HG02884 (cell line): ENCODE measurements at regions not wholly inside any gene's neighbourhood (a gene's known extent, or its start where the extent isn't known, plus 50 kb on each side); places are given as distances from the start of the nearest gene placed in this dataset.
"Not testable (repeated sequence)": the region's sequence is repeated elsewhere in the genome, so short reads cannot be mapped to it uniquely, and the experiment has no call there.

Source experiments
- ATAC-seq: cut with Tn5 transposase; IDR thresholded peaks from one replicate; pipeline ENCODE4 v1.9.1; 2021; ENCODE audit warnings: mild to moderate bottlenecking, moderate library complexity; ENCODE audit not compliant: unreplicated experiment

GRCh38 chr5:1958211-1959010 lies 75.7 kb upstream of the IRX4 start:
- no peak for ATAC-seq

- no peak for ATAC-seq
Observed at GRCh38 chr5:1955586-1955985, 72.9 kb upstream of the IRX4 start.

GRCh38 chr5:1953710-1954109 lies 71.0 kb upstream of the IRX4 start:
- ATAC-seq: not testable (repeated sequence)

GRCh38 chr5:1952444-1953099 lies 69.8 kb upstream of the IRX4 start:
- no peak for ATAC-seq

GRCh38 chr5:1952021-1952420 lies 69.3 kb upstream of the IRX4 start:
- ATAC-seq: no peak

GRCh38 chr5:1951165-1951816 lies 68.6 kb upstream of the IRX4 start:
- ATAC-seq: no peak

- ATAC-seq: no peak
Observed at GRCh38 chr5:1950708-1951103, 68.0 kb upstream of the IRX4 start.

GRCh38 chr5:1950096-1950707 lies 67.5 kb upstream of the IRX4 start:
- ATAC-seq: no peak

GRCh38 chr5:1949253-1949652 lies 66.5 kb upstream of the IRX4 start:
- ATAC-seq: no peak

GRCh38 chr5:1948663-1949191 lies 66.0 kb upstream of the IRX4 start:
- ATAC-seq: no peak

GRCh38 chr5:1948111-1948510 lies 65.4 kb upstream of the IRX4 start:
- ATAC-seq: no peak

GRCh38 chr5:1946776-1947175 lies 64.1 kb upstream of the IRX4 start:
- no peak for ATAC-seq

- ATAC-seq: no peak
Observed at GRCh38 chr5:1946122-1946677, 63.5 kb upstream of the IRX4 start.

GRCh38 chr5:1945606-1946005 lies 62.9 kb upstream of the IRX4 start:
- no peak for ATAC-seq

- ATAC-seq: no peak
Observed at GRCh38 chr5:1944408-1944807, 61.7 kb upstream of the IRX4 start.

GRCh38 chr5:1943481-1943880 lies 60.8 kb upstream of the IRX4 start:
- ATAC-seq: no peak

GRCh38 chr5:1942630-1943029 lies 59.9 kb upstream of the IRX4 start:
- no peak for ATAC-seq

- ATAC-seq: no peak
Observed at GRCh38 chr5:1942158-1942557, 59.4 kb upstream of the IRX4 start.

- ATAC-seq: no peak
Observed at GRCh38 chr5:1939256-1939655, 56.5 kb upstream of the IRX4 start.

GRCh38 chr5:1938310-1939000 lies 55.7 kb upstream of the IRX4 start:
- no peak for ATAC-seq
